HG02870 (cell line): ENCODE measurements at regions not wholly inside any gene's neighbourhood (a gene's known extent, or its start where the extent isn't known, plus 50 kb on each side); places are given as distances from the start of the nearest gene placed in this dataset.
"Not testable (repeated sequence)": the region's sequence is repeated elsewhere in the genome, so short reads cannot be mapped to it uniquely, and the experiment has no call there.

Source experiments
- ATAC-seq: cut with Tn5 transposase; IDR thresholded peaks from one replicate; pipeline ENCODE4 v1.9.1; 2021; ENCODE audit warnings: mild to moderate bottlenecking, moderate library complexity; ENCODE audit not compliant: unreplicated experiment

DNA sequence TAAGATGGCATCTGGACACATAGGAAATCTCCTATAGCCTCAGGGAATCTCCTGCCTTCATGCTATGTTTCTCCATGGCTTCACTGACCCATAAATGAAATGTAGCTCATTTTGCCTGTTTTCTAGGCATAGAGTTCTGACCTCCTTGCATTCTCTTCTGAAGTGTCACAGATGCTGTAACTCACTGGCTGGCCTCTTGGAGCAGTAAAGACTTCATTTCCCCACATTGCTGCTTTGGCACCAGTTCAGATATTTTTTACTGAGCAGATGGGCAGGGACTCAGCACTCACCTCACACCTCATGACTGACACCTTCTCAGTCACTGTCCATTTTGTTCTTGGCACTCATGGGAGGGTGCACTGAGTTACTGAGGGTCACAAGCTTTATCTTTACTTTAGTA, 286.7 kb upstream of the TGFBR2 start:
- peak; percentile 79 for ATAC-seq

DNA sequence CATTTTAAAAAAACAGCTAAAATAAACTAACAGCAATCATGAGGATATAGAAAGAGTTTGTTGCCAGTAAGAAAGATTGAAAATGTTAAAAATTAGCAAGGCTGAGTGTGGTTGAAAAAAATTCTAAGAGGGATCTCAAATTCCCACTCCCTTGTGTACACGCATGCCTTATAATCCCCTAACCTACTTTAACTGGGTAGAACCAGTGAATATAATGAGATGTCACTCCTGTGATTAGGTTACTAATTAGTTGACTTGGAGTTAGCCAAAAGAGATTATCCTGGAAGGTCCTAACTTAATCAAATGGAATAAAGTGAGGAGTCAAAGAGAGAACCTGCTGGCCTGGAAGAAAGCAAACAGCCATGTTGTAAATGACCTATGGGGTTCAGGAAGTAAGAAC, 286.0 kb upstream of the TGFBR2 start:
- ATAC-seq, result no peak

DNA sequence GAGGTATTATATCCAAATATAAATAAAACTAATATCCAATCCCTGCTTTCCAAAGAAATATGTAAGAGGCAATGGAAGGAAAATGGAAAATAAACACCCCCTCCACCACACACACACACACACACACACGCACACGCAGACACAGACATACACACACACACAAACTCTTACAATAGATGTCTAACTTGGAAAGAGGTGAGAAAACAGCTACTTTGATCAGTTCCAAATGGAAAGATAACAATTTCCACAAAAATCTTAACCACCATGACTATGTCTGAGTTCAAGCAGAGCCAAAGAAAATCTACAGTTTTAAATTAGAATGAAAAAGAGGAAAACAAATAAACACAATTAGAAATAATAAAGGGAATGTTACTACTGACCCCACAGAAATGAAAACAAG, 285.3 kb upstream of the TGFBR2 start:
- ATAC-seq, result no peak

DNA sequence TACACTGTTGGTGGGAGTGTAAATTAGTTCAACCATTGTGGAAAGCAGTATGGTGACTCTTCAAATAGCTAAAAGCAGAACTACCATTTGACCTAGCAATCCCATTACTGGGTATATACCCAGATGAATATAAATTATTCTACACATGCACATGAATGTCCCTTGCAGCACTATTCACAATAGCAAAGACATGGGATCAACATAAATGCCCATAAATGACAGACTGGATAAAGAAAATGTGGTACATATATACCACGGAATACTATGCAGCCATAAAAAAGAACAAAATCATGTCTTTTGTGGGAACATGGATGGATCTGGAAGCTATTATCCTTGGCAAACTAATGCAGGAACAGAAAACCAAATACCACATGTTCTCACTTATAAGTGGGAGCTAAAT, 282.8 kb upstream of the TGFBR2 start:
- not testable (repeated sequence) for ATAC-seq

DNA sequence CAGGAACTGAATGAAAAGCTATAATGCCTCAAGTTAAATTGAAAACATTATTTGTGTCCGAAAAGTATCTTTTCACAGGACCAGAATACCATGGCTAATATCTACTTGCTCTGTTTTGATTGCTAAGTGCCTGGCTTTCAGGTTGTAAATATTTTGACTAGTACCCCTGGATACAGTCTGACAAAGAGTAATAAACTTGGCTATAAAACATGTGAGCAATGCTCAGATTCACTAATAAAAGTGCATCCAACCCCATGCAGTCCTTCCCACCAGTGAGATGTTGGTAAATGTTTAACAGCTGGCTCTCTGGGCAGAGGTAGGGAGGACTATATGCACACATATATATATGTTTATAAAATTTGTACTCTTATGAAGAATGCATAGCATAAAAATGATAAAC, 281.8 kb upstream of the TGFBR2 start:
- no peak for ATAC-seq

DNA sequence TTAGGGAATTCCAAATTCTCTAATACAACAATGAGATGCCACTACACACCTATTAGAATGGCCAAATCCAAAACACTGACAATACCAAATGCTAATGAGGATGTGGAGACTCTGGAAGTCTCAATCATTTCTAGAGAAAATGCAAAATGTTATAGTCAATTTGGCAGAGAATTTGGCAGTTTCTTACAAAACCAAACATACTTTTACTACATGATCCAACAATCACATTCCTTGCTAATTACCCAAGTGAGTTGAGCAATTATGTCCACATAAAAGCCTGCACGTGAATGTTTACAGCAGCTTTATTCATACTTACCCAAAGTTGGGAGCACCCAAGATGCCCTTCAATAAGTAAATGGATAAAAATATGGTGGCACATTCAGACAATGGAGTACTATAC, 278.4 kb upstream of the TGFBR2 start:
- ATAC-seq, result not testable (repeated sequence)

DNA sequence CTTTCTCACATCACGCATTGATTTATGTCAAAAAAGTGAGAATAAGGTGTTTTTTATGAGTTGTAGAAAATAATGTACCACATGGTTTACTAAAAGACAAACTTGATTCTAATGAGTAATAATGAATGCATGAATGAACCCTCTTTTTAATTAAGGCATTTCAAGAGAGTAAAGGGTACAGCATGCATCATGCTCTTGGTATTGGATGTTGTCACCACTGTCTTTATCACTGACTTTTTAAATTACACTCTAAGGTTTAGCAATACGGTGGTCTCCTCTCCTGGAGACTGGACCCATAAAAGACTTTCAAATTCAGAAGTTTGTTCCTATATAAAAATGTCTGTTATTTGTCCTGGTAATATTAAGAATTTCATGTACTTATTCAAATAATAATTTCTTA, 277.5 kb upstream of the TGFBR2 start:
- ATAC-seq, result not testable (repeated sequence)

DNA sequence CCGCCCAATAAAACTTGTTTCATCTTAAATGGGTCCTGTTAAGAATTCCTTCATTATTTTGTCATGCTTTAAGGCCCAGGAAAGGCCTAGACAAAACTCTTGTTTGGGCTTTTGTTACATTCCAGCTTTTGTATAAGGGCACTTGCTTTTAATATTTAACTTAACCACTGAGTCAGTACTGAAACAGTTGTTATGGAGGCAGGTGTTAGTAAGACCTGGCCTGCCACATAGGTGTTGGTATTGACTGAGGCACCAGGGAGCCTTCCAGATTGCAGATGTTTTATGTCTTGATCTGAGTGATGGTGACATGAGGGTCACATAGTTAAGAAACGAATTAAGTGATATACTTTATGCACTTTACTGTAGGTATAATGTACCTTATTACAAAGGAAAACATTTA, 274.9 kb upstream of the TGFBR2 start:
- no peak for ATAC-seq

DNA sequence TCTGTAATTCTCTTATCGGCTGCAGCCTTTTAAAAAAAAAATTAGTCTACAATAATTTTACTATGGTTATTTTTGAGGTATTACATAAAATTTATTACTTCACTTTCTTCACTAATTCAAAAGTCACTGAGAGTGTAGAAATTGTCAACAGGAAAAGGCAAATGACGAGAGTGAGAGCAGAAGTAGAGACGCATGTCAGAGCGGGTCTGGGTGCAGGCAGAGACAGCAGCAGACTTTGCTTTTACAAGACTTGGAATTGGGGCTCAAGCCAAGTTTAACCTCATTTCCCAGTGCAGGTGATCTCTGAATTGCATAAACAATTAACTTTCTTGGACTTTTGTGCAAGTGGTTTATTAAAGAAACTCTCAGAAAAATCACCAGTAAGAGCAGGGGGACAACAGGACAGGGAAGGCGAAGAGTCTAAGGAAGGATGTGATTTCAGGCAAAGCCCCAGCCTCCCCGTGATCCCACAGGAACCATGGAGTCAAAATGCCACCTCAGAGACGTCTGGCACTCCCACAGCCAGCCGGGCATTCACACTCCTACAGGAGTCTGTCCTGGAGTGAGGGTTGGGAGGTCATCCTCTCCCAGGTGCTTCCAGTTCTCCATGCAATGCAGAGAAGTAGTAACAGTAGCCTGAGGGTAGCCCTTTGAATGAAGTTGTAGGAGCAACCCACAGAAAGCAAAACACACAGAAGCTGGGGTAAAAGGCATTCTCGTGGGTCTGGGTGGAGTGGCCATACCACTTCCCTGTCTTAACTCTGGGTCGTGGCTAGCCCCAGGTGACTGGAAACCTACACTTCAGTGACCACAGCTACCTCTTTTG, 274.0 kb upstream of the TGFBR2 start:
- ATAC-seq, result no peak

DNA sequence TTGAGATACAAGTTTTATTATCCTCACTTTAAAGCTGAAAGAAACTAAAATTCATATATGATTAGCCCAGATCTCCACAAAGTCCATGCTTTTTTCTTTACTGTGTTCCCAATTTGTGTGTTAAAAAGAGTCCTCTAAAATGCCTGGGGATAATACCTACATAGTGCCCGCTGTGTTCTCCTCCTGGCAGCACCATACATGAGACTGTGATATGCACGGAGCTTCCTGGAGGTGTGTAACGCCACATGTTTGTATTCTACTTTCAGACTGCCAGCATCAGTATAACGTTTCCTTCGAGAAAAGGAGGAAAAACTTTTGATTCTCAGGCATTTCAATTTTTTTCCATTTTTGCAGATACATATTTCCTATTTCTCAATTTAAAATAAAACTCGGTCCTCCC, 273.3 kb upstream of the TGFBR2 start:
- ATAC-seq, result no peak

DNA sequence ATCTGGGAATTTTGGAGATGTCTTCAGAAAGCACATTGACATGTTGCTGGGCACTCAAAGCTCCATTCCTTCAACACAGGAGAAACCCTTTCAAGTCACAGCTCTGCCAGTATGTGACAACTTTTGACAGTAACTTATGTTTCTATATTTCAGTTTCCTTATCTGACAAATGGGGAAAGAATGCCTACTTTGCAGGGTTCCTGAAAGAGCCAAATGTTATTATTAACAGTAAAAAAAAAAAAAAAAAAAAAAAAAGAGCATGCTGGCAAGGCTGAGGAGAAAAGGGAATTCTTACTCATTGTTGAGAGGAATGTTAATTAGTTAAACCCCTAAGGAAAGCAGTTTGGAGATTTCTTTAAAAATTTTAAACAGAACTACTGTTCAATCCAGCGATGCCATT, 272.5 kb upstream of the TGFBR2 start:
- no peak for ATAC-seq

DNA sequence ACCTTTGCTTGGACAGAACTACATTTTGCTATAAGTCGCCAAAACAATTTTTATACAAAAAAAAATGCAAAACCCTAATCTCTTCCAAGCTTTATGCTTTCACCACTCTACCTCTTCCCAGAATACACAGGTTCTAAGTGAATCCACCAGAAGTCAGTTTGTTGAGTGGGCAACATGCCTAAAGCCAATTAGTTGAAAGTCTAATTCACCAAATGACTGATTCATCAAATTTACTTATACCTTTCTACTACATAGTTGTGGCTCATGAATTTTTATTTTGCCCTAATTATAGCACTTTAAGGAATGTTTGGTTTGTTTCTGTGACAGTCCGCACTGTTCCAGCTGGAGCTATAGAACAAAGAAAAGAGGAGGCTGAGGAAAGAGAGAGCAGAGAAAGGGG, 265.9 kb upstream of the TGFBR2 start:
- no peak for ATAC-seq

DNA sequence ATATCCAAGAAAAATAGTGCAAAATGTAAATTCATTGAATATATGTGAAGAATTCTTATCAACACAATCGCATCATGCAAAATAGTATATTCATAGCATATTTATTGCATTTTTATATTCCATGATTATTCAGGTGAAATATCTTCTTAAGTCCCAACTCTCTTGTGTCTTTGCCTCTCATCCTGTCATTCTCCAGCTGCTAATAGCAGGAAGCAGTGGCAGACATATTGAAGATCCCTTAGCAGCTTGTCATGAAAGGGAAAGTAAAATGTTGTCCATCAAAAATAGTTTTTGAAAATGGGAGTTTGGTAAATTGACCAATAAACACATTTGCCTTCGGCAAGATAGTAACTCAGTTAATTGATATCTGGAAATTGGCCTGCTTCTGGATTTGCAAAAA, 265.3 kb upstream of the TGFBR2 start:
- no peak for ATAC-seq

DNA sequence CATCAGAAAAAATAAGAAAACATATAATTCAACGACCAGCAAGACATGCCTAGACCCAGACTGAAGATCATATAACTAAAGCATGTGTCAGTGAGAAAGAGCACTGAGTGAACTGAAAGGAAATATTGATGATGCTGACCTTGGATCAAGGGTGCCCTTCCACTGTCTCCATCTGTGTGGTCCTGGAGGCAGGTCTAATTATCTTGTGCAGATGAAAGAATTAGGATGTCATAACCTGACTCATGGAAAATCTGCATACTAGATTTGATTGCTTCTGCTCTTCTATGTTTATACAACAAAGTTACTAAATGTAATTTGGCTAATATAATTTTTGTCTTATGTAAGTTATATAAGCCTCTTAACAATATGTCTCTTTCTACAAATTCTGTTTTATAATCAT, 264.6 kb upstream of the TGFBR2 start:
- no peak for ATAC-seq

DNA sequence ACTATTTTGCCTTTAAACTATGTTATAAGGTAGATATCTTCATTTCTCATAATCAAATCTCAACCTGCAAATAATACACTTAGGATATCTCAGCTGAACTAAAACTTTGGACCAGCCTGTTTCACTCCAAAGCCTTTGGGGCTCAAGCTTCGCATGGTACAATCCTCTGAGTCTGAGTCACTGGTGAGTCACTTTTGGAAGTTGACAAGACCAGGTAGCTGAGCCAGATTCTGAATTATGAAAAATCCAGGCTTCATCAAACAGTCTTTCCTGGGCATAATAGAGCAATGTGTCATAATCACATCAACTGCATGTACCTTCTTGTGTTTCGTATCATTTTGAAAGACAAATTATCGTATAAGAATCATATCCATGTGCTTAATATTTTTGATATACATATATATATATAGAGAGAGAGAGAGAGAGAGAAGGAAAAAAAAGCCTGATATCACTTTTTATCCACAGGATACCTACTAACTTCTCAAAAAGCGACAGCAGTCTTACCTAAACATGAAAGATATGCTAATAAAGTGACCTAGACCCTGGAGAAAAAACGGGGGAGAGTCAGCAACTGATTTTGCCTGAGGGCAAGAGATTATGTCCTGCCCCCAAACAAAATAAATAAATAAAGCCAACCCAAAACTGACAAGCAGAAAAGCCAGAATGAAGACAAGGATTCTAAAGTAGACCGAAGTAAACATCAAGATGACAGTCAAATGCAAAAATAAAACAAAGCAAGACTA, 263.9 kb upstream of the TGFBR2 start:
- no peak for ATAC-seq

DNA sequence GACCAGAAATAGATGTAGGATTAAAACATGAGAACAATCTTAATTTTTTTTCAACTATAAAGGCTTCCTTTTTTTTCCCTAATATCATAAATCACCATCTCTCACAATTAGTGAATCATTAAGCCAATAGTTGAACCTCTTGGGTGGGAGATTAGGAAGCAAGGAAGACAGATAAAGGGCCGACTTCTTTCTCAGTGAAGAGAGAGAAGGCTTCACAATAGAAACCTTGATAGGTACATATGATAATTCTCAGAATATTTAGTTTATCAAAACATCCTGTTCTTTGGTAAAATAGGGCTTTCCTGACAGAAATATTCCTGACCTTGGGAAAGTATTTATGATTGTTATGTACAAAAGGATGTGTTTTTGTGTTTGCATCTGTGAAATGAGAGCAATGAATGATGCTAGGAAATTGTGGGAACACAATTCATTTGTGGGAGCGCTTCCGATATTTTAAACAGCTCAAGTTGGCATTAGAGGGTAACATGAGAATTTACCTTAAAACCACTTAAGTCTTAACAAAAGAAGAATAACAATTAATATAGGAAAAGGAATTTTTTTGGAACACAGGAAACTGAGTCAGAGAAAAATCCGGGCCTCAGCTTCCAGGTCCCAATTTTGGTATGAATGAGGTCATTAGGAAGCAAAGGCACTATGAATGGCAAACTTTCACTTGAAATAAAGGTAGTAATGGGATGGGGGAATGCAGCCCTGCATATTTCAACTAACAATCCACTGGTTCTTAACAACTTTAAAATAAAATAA, 263.2 kb upstream of the TGFBR2 start:
- ATAC-seq, result no peak

DNA sequence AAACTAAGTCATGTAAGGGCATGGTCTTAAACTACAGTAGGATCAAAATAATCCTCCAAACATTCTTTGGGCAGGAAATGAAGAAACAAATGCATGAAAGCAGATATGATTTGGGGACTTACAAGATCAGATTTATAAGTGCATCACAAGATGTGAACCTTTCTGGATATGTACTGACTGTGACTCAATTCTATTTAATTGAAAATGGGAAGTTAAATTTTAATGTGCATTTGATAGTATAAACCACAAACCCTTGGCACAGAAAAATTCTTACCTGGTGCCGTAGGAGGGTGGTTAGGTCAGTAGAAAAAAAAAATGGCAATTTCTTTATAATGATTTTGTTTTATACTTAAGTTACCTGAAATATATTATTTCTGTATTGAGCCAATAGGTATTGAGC, 262.5 kb upstream of the TGFBR2 start:
- no peak for ATAC-seq

DNA sequence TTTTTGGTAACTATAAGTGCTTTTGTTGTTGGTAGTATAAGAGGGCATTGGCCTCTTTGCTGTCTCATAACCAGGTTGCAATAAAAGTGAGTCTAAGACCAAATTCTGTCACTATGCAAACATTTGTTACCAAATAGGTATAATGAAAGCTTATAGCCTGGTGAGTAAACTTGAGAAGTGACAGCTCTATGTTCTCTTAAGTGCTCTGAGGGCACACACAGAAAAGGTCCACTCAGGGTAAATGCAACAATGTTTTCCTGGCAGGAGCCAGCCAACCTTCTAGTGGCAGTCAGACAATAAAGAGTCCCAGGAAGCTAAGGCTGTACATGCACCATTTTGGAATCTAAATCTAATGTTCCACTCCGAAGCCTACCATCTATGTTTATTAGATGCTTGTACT, 262.1 kb upstream of the TGFBR2 start:
- no peak for ATAC-seq

DNA sequence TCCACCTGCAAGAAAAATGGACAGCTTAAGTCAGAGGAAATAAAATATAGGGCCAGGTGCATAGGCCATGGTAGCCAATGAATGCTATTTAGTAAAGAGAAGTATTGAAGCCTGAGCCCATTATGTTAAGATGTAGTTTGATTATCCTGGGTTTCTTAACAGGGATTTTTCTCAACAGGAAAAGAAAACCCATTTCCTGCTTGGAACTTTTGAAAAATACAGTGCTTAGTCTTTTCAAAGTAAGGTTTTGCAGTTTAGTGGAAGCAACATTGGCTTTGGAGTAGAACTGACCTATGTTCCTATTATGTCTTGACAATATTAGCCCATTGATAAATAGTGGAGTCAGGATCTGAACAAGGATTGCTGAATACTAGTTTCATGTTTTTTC, 259.5 kb upstream of the TGFBR2 start:
- no peak for ATAC-seq

DNA sequence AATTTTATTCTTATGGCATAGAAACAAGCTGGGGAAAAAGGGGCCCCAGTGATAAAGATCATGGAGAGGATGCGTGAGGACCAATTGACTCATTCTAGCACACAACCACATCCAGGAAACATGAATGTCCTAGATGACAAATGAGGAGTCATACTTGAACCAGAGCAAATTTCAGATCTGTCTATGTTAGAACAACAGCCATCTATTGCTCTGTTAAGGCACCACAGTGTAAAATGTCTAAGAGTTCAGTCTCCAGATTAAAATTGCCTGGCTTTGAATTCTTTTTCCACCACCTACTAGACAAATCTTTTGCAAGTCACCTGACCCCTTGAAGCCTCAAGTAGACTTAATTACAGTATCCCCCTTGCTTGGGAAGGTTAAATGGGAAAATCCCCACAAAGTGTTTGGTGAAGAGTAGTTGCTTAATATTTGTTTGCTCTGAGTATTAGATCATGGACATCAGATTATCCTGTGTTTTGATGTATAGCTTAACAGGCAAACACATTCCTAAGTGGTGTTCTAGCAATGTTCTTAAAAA, 258.7 kb upstream of the TGFBR2 start:
- peak; percentile 99 for ATAC-seq

DNA sequence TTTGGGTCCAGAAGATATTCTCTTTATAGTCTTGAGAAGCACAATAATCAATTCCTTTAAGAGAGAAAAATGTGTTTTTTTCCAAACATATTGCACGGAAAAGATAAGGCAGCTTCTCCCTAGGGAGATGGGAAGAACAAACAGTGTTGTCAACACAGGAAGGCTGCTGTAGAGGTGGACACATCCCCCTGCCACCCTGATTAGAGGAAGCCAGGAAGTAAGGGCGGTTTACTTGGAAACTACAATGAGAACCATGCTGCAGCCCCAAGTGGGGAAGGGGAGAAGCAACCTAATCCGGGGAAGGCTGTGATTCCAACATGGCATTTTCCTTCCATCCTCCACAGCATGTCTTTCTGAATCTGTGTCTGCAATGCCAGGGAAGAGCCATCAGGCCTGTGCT, 256.9 kb upstream of the TGFBR2 start:
- ATAC-seq, result no peak

DNA sequence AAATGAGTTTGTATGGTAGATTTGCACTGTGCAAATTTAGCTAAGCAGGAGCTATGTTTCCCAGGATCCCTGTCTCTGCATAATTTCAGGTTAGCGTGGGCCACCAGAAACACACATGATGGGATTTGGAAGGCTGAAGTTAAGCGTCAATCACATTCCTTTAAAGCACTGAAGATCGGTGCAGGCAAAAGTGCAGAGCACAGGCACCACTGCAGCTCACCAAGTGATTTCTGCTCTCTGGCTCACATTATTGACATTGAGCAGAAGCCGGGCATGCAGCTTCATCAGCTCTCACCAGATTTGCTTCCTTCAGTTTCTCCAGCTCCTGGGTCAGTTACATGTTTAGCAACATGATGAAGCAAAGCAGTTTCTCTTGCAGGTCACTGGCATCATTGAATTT, 256.4 kb upstream of the TGFBR2 start:
- ATAC-seq, result no peak
